ENCODE measurements at regions not wholly inside any gene's neighbourhood (a gene's known extent, or its start where the extent isn't known, plus 50 kb on each side); places are given as distances from the start of the nearest gene placed in this dataset.
A peak's percentile ranks its signal among the peaks of the same experiment; 100 is the strongest.
"Not testable (repeated sequence)": the region's sequence is repeated elsewhere in the genome, so short reads cannot be mapped to it uniquely, and the experiment has no call there.

DNA sequence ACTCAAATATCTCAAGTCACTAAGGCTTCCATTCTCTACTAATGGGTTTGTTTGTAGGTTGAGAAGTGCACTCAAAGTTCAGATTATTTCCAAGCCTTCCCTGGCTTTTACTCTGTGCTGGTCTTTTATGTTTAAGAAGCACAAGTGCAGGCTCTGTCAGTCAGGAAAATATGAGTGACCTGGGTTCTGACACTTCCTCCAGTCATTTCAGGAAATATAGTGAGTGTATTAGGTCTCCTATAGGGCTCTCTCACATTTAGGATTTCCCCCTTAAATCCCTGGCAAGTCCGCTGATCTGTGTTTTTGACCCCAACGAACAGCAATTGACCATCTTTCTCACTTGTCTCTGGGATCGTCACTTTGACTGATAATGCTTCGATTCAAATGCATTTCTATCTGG is 210.2 kb downstream of the ARPP21 start:
- DNase-seq (ENCODE audit: low read depth): no peak

DNA sequence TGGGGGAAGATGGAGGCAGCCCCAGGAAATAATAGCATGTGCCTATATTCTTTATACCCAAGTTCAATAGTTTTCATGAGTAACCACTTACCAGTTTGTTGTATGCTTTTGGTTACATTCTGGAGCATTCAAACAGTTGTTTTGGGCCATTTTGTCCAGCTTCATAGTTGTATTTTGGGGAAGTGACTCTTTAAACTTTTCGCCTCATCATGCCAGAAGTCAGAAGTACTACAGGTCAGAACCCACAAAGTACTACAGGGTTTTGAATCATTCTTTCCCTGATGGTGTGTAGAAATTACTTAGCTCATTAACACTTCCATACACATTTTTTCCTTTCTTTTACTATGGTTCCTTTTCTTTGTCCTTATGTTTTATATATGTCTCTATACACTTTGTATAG is 210.6 kb downstream of the ARPP21 start:
- no peak for DNase-seq (ENCODE audit: low read depth)

DNA sequence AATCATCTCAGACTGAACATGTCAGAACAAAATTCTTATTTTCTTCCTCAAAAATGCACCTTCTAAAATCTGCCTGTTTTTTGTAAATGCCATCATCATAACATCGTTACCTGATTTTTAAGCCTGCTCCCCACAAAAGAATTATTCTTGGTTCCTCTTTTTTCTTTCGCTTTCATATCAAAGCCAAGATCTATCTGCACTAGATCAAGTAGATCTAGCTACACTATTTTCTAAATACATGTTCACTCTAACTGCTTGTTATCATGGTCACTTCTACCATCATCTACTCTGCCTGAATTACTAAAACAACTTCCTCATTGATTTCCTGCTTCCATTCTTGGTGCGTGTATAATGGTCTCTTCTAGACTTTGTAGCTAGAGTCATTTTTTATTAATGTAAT is 217.7 kb downstream of the ARPP21 start:
- no peak for DNase-seq (ENCODE audit: low read depth)

DNA sequence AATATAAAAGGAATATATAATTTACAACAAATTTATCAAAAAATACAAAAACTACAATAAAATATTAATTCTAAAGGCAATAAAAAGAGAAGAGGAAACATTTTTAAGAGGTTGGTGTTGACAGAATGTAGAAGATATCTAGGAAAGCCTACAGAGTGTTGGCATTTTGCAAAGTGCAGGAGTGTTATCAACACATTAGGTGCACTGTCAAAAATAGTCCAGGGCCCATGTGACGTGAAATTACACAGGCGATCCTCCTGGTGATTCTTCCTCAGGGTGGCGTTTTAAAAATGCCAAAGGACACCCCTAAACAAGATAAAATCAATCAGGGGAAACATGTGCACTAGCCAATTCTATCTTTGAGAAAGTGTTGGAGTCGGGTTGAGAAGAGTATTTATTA is 222.7 kb downstream of the ARPP21 start:
- DNase-seq (ENCODE audit: low read depth): no peak

DNA sequence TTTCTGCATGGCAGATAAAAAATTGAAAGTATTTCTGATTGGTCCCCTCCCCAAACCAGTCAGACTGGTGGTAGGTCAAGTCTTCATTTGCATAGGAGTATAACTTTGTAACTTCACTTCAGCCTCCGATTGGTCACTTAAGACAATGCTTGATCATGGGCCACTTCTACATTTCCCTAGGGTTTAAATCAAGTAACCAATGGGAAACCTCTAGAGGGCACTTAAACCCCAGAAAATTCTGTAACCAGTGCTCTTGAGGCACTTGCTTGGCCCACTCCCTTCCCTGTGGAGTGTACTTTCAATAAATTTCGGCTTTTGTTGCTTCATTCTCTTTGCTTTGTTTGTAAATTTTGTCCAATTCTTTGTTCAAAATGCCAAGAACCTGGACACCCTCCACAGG is 225.5 kb downstream of the ARPP21 start:
- DNase-seq (ENCODE audit: low read depth): no peak

DNA sequence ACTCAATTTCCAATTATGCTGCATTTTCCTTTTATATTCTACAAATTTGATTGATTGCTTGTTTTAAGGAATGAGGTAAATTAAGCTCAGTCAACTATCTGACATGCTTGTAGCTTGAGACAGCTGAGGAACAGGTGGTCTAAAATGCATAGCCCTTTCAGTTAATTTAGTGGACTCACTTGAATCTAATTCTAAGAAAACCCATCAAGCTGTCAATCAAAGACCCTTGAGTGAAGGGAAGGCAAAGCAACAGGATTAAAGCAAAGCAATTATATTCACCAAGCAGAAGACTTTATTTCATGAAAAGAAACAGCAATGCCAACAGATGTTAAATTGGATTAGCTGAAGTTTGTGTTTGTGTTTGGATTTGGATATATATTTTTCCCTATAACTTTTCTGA is 228.5 kb downstream of the ARPP21 start:
- no peak for DNase-seq (ENCODE audit: low read depth)

DNA sequence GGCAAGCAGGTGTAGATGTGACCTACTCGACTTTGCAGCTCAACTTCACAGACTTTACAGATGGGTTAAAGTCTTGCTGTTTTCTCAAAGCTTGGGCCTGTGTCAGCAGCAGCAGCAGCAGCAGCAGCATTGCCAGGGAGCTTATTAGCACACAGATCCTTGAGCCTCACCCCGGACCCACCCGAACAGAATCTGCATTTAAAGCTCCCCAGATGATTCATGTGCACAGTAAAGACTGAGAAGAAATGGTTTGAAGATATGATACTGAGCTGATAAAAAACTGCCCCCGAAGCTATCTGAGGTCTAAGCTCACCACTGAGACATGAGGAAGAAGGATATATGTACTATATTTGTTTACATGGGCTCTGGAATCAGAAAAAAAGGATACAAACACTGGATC is 231.7 kb downstream of the ARPP21 start:
- DNase-seq (ENCODE audit: low read depth): no peak

DNA sequence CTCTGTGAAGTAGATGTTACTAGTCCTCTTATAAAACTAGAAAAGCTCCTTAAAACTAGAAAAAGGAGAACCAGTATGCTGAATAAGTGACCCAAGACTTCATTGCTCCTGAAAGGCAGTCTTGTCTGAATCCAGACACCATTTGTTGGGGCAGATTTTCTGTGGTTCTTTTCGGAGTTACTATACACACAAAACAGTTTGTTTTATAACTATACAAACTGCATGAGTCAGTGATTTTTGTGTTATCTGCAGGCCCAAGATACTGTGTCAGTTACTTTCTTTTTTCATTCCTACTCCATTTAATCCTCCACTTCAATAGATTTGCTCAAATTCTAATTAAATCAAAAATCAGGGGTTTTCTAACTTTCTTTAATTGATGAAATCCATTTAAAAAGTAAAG is 244.6 kb downstream of the ARPP21 start:
- no peak for DNase-seq (ENCODE audit: low read depth)

DNA sequence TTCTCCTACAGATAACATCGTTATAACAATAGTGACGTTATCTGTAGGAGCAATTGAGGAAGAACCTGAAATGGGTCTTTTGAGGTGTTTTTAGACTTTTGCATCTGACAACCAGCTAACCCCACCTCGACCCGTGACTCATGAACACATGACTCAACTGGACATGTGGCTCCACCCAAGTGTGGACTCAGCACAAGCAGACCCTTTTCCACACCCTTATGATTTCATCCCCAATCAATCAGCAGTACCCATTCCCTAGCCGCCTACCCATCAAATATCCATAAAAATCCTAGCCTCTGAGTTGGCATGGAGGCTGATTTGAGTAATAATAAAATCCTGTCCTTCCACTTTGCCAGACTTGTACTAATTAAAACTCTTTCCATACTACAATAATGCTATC is 255.4 kb downstream of the ARPP21 start:
- no peak for DNase-seq (ENCODE audit: low read depth)

DNA sequence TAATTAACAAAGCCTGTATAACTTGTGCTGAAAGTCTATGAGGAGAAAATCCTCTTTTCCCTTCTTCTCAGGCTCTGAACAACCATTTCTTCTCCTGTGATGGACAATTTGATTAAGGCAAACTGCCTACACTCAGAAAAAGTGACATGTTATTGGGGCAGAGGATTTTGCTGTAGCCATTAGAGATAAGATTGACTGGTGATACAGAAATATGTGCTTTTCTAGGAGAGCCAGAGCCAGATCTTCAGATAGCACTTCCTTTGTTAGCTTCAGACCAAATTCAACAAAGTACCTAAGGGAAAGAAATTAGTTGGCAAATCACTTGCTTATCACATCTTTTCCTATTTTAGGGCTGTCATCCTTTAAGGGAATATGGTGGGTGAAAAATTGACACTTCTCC is 259.9 kb downstream of the ARPP21 start:
- DNase-seq (ENCODE audit: low read depth): no peak

DNA sequence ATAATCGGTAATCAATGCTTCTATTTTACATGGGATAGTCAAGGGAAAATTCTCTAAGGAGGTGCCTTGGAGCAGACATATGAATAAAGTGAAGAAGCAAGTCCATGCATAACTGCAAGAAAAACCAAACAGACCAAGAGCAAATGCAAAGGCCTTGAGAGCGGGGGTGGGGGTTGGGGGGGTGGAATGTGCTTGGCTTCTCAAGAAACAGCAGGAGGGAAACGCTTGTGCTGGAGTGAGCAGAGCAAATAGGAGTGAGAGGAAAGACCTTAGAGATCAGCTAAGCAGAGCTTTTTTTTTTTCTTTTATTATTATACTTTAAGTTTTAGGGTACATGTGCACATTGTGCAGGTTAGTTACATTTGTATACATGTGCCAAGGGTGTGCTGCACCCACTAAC is 260.8 kb downstream of the ARPP21 start:
- no peak for DNase-seq (ENCODE audit: low read depth)

DNA sequence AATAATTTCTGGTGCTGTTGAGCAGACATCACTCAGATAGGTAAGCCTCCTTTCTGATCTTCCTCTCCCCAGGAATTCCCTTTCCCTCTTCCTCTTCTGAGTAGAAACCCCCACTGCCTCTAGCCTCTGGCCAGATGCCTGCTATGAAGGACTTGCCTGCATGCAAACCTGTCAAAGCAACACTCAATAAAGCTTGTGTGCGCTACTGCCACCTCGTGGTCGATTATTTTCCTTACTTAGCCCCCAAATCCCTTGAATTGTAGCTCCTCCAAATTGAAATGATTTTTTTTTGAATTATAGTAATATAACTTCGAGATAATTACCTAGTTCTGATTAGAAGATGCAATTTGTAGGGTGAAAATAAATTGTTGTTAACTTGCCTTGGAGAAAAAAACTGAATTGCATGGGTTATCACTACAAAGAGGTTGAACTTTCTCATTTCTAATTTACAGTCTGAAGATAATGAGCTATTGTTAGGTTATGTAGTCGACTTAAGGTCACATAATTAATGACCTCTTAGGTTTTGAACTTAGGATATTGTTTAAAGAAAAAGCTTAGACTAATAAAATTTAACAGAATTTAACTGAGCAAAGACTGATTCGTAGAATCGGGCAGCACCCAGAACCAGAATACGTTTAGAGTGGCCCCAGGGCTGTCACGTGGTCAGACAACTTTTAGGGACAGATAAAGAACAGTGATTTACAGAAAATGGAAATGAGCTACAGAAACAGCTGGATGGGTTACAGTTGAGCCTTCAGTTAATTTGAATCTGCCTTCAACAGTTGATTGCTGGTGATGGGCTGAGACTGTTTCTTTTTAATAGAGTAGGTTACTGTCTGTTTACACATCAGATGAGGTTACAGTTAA is 269.3 kb downstream of the ARPP21 start:
- DNase-seq (ENCODE audit: low read depth): peak; percentile 1

DNA sequence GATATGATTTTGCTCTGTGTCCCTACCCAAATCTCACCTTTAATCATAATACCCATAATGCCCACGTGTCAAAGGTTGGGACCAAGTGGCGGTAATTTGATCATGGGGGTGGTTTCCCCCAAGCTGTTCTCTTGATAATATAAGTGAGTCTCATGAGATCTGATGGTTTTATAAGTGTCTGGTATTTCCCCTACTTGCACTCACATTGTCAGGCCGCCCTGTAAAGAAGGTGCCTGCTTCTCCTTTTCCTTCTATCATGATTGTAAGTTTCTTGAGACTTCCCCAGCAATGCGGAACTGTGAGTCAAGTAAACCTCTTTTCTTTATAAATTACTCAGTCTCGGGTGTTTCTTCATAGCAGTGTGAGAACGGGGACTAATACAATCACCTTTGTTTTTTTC is 279.8 kb downstream of the ARPP21 start:
- no peak for DNase-seq (ENCODE audit: low read depth)

DNA sequence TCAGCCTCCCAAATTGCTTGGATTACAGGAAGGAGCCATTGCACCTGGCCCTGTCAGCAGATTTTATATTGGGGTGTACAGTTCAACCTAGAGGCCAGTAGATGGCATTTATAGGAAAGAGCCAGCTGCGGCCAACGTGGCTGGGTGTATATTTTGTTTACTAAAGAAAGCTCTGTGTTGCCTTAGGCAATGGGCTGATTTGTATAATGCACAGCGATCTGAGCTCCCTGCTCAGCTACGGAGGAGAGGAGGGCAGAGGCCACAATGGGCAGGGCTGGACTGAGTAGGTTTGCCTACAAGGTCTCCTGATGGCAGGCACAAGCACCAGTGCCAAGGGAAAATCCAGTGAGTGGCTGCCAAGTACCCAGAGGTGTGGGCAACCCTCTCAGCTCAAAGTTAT is 282.4 kb downstream of the ARPP21 start:
- no peak for DNase-seq (ENCODE audit: low read depth)

DNA sequence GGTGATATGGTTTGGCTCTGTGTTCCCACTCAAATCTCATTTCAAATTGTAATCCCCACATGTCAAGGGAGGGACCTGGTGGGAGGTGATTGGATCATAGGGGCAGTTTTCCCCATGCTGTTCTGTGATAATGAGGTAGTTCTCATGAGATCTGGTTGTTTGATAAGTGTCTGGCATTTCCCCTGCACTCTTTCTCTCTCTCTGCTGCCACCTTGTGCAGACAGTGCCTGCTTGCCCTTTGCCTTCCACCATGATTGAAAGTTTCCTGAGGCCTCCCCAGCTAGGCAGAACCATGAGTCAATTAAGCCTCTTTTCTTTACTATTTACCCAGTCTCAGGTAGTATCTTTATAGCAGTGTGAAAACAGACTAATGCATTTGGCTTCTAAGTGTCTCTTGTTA is 284.7 kb downstream of the ARPP21 start:
- DNase-seq (ENCODE audit: low read depth): not testable (repeated sequence)

DNA sequence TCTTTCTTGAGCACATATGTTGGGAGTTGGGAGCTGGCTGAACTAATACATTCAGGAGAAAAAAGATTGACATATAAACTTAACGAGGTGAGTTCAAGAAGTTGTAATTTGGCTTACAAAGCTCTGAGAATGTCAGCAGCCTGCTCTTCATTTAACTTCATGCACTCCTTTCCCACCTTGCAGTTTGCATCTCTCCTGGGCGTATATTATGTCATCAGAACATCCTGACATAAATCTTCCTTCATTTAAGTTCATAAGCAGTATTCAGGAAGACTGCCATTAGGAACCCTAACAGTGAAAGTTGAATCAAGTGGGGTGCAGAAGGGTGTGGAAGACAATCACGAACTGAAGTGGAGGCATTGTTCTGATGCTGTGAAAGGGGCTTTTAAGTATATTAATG is 288.1 kb downstream of the ARPP21 start:
- DNase-seq (ENCODE audit: low read depth): no peak

DNA sequence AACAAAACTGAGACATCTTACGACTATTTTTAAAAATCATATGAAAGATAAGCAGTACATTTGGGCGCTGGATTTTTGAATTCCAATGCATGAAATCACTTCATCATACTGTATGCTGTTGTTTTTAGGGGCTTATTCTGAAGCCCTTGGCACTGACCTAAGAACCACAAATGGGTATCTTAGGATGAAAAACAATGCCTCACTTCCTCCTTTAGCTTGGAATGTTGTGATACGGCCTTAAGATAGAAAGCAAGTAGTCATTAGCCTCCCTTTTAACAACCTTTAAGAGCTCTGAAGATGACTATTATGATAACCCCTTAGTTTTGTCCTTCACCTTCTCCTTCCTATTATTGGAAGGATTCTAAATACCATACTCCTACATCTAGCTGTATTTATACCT is 289.8 kb downstream of the ARPP21 start:
- DNase-seq (ENCODE audit: low read depth): no peak

DNA sequence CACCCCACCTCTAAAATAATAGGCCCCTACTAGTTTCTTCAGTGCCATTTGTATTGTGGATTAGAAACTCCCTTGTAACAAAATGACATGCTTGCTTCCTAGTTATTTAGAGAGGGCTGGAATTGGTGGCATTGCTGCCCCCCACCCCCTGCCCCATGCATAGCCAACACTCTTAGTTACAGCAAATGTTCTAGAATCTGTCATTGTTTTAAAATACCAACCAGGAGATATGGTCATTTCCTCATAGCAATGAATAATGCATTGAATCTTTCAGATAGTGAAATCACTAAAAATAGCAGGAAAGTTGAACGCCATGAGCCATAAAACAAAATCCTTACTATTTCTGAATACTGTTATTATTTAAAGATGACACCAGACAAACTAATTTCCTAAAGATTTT is 292.5 kb downstream of the ARPP21 start:
- DNase-seq (ENCODE audit: low read depth): no peak

DNA sequence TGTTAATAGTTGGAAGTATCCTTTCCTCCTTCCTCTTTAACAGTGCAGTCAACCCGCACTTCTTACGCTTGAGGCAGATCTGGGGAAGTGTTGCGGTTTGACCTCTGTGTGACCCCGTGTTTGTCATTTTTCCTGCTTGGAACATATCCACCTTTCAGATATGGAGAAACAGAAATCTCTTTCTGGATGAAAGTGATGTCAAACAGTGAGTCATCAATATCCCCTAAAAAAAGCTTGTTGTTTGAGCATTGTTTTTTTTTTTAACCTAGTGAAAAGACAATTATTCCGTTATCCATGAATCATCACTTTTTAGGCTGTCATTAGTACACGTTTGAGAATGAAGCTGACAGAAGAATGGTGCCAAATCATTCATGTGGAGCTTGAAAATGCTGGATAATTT is 293.7 kb downstream of the ARPP21 start:
- DNase-seq (ENCODE audit: low read depth): no peak

DNA sequence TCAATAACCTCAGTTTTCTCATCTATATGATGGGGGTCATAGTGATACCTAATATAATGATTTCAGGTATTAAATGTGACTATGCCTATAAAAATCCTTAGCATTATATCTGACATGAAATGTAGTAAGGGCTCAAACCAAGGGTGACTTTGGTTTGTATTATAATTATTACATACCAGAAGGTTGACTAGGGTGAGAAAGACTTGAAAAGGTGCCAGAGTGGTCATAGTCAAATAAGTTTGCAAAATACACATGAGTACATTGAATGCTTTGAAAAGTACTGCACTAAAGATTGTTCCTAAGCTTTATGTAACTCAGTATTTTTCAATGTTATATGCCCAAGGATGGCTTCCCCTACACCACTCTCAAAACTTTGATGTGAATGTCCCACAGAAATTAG is 297.2 kb downstream of the ARPP21 start:
- no peak for DNase-seq (ENCODE audit: low read depth)

DNA sequence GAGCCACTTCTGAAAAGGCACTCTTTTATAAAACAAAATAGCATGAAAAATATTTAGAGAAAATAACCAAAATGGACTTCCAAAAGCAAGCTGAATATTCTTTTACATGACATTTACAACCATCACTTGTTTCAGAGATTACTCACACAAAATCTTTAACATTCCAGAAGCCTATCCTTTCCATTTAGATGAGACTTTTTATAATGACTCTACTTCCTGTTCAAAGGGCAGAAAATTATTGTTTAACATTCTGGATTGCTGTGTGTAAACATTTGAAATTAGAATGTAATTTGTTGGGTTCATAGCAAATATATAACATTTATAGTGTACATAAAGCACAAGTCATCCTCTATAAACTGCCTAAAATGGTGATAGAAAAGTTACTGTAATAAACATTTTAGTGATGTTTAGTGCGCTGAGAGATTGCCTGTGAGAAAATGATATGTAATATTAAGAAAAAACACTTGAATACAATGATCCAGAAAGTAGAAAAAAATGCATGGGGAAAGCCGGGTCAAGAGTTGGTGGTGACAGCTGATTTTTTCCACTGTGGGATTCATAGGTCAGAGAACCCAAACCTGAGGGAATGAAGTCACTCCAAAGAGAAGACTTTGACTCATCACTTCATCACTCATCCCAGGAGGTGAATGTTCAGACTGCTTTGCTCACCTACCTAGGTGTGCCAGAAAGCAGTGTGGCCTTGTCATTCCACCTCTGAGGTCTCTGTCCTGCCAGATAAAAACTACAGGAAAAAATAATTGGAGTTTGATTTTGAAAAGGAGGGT is 305.8 kb downstream of the ARPP21 start:
- no peak for DNase-seq (ENCODE audit: low read depth)

DNA sequence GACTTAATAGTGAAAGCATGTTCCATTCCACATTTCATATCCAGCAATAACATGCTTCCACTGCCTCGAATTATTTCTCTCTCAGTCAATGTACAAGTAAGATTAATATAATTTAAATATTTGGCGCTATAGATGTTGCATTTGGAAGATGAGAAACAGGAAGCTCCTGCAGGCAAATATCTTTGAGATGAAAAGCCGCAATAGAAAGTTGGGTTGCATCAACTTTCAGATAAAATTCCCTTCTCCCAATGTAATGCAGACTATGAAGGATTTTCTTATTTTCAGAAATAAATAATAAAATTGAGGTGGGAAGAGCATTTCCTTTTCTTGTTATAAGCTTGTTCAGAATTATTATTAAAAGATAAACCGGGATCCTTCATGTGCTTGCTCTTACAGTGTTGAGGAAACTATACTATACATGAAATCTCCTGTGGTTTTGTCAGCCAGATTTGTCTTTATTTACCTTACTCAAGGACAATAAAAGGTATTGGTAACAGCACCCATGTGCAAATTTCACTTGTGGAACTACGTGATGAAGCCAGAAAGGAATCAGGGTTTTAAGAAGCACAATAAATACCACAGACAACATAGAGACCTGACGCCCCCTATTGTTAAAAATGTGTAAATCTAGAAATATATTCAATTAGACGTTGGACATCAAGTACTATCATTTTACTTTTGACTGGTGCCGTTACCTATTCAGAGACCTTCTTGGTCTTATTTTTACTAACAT is 307.0 kb downstream of the ARPP21 start:
- no peak for DNase-seq (ENCODE audit: low read depth)
